Endothelial cell (in vitro differentiated cells): ENCODE measurements at regions not wholly inside any gene's neighbourhood (a gene's known extent, or its start where the extent isn't known, plus 50 kb on each side); places are given as distances from the start of the nearest gene placed in this dataset.

ENCODE experiments used
- DNase-seq: peaks from one replicate; pipeline ENCODE4 v3.0.0; 2021; ENCODE audit warnings: low spot score
- H3K27ac Mint-ChIP-seq: one replicate; pipeline ENCODE4 v1.8.0; 2021; ENCODE audit warnings: mixed read lengths, inconsistent platforms; ENCODE audit not compliant: unreplicated experiment
- H3K27me3 Mint-ChIP-seq: one replicate; pipeline ENCODE4 v1.8.0; 2021; ENCODE audit warnings: mild to moderate bottlenecking, moderate library complexity, mixed read lengths, inconsistent platforms; ENCODE audit not compliant: unreplicated experiment
- H3K36me3 Mint-ChIP-seq: one replicate; pipeline ENCODE4 v1.8.0; 2021; ENCODE audit warnings: mild to moderate bottlenecking, low read depth, mixed read lengths, inconsistent platforms; ENCODE audit not compliant: unreplicated experiment
- H3K4me1 Mint-ChIP-seq: one replicate; pipeline ENCODE4 v1.8.0; 2021; ENCODE audit warnings: mild to moderate bottlenecking, mixed read lengths, inconsistent platforms; ENCODE audit not compliant: unreplicated experiment
- H3K4me3 Mint-ChIP-seq: one replicate; pipeline ENCODE4 v1.8.0; 2021; ENCODE audit warnings: mild to moderate bottlenecking, mixed read lengths, inconsistent platforms; ENCODE audit not compliant: unreplicated experiment
- H3K9me3 Mint-ChIP-seq: one replicate; pipeline ENCODE4 v1.8.0; 2021; ENCODE audit warnings: mixed read lengths, inconsistent platforms; ENCODE audit not compliant: unreplicated experiment
- TF ChIP-seq, protein P1 (sequence below): fragments of 200-600 bp; sonication (generic); IDR thresholded peaks from one replicate; pipeline ENCODE4 v1.5.0; 2021; ENCODE audit warnings: antibody characterized with exemption; ENCODE audit not compliant: unreplicated experiment

DNA sequence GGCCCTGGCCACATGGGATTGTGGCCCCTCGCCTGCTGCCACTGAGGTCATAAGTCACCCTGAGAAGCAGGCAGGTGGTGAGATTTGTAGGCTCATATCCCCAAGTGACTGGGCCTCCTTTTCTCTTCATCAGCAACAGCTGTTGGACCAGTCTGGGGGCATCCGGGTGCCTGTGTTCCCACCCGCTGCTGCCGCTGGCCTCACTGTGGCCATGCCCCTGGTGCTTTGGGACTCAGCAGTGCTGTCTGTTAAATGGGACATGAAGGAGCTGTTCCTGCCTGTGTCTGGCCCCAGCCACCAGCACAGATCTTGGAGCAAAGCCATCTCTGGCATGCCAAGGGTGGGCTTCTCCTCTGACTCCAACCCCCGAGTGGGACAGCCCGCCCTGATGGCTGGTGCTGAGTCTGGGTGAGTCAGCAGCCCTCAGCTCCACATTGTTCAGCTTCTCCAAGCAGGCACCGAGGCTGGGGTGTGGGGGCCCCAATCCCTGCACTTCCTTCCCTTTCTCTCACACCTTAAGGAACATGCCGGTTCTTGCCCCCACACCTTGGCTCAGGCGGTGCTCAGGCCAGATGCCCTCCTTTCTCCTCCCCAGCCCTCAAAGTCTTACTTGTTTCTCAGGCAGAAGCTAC is 207.9 kb downstream of the GLI2 start:
- H3K4me1 Mint-ChIP-seq, result peaks cover 3% of the 10 kb centered on the region
- TF ChIP-seq, protein P1, sequence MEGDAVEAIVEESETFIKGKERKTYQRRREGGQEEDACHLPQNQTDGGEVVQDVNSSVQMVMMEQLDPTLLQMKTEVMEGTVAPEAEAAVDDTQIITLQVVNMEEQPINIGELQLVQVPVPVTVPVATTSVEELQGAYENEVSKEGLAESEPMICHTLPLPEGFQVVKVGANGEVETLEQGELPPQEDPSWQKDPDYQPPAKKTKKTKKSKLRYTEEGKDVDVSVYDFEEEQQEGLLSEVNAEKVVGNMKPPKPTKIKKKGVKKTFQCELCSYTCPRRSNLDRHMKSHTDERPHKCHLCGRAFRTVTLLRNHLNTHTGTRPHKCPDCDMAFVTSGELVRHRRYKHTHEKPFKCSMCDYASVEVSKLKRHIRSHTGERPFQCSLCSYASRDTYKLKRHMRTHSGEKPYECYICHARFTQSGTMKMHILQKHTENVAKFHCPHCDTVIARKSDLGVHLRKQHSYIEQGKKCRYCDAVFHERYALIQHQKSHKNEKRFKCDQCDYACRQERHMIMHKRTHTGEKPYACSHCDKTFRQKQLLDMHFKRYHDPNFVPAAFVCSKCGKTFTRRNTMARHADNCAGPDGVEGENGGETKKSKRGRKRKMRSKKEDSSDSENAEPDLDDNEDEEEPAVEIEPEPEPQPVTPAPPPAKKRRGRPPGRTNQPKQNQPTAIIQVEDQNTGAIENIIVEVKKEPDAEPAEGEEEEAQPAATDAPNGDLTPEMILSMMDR, result no peak
- no peak overlapping the region for H3K4me3 Mint-ChIP-seq
- no peak overlapping the region for H3K27ac Mint-ChIP-seq
- no peak for DNase-seq
- no peaks in the 10 kb centered on the region for H3K9me3 Mint-ChIP-seq
- H3K36me3 Mint-ChIP-seq, result peaks cover 4% of the 10 kb centered on the region
- H3K27me3 Mint-ChIP-seq, result peaks cover 7% of the 10 kb centered on the region

DNA sequence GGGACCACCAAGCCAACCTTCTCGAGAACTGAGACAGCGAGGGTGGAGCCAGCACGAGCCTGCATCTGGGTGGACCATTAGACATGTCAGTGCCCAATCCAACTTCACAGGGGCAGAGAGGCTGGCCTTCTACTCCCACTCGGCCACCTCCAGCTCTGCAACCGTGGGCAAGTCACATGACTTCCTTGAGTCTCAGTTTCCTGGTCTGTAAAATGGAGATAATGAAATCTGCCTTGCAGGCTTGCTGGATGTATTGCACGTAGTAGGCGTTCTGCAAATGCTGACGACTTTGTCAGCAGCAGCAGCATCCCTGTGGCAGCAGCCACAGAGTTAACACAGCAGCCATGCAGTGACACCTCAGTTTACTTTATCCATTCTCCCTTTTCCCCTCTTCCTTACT is 208.9 kb downstream of the GLI2 start:
- no peak for DNase-seq
- Mint-ChIP-seq H3K27me3 (peaks cover 14% of the 10 kb centered on the region), H3K36me3 (peaks cover 4% of the 10 kb centered on the region), H3K27ac (no peak overlapping the region), H3K4me1 (peaks cover 3% of the 10 kb centered on the region), H3K9me3 (no peaks in the 10 kb centered on the region), H3K4me3 (no peak overlapping the region)
- TF ChIP-seq, protein P1, result no peak

DNA sequence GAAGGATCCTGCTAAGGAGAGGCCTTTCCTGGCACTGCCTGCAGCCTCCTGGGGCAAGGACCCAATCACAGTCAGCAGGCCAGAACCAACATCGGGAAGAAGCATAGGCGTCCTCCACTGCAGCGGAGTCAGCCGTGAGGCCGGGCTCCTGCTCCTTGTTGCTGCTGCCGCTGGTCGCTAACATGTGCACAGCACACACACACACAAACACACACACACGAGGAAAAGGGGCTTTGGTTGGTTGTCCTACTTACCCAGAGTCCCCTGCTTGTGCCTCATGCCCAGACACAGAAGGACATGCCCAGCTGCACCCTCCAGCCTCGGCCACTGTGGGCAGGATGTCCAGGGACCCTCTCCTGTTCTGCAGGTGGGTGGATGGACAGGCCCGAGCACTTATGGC is 209.4 kb downstream of the GLI2 start:
- peaks cover 14% of the 10 kb centered on the region for H3K27me3 Mint-ChIP-seq
- H3K9me3 Mint-ChIP-seq, result no peaks in the 10 kb centered on the region
- TF ChIP-seq, protein P1, result no peak
- no peak overlapping the region for H3K27ac Mint-ChIP-seq
- H3K36me3 Mint-ChIP-seq, result peaks cover 4% of the 10 kb centered on the region
- peaks cover 3% of the 10 kb centered on the region for H3K4me1 Mint-ChIP-seq
- H3K4me3 Mint-ChIP-seq, result no peak overlapping the region
- DNase-seq, result no peak

DNA sequence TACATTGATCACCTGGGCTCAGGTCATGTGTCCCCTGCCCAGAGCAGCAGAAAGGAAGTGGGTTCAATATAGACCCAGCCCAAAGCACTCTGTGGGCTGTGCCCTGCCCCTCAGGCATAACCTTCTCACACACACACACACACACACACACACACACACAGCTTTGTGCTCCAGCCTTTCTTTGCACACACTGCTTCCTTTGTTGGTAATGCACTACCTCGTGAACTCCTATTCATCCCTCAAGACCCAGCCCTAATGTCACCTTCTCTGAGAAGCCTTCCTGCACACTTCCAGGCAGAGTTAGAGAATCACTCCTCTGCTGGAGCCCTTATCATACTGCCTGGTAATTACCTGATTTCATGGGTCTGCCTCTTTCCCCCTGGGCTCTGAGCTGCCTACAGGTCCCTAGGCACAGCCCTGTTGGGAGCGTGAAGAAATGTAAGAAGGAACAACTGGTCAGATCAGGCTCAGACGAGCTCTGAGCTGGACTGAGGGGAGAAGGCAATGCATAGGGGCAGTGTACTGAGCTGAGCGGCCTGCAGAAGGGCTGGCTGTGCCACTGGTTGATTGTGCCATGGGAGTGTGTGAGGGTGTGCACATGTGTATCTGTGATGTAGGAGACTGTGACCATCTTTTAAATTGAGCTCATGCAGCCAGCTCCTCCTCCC is 210.3 kb downstream of the GLI2 start:
- no peaks in the 10 kb centered on the region for H3K9me3 Mint-ChIP-seq
- TF ChIP-seq, protein P1, result no peak
- no peak for DNase-seq
- H3K27ac Mint-ChIP-seq, result no peak overlapping the region
- H3K36me3 Mint-ChIP-seq, result peaks cover 4% of the 10 kb centered on the region
- H3K27me3 Mint-ChIP-seq, result peaks cover 17% of the 10 kb centered on the region
- H3K4me3 Mint-ChIP-seq, result no peak overlapping the region
- H3K4me1 Mint-ChIP-seq, result peaks cover 3% of the 10 kb centered on the region

DNA sequence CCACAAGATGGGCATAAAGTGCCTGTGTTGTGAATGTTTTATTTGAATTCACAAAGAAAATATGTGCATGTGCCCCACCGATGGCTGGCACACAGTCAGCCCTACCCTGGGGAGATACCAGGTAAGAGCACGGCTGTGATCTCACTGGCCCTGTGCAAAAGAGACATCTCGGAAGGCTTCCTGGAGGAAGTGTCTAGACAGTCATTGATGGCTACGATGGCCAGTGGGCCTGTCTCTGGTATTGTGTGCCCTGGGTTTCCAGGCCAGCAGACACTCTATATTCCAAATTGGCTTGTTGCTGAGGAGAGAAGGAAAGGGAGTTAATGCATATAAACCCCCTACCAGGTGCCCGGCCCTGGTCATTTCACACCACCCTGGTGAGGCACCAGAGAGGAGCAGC is 211.7 kb downstream of the GLI2 start:
- DNase-seq, result no peak
- TF ChIP-seq, protein P1, result no peak
- peak overlapping the region; percentile 23 for H3K4me3 Mint-ChIP-seq
- H3K27me3 Mint-ChIP-seq, result peaks cover 17% of the 10 kb centered on the region
- no peak overlapping the region for H3K27ac Mint-ChIP-seq
- peaks cover 4% of the 10 kb centered on the region for H3K36me3 Mint-ChIP-seq
- H3K4me1 Mint-ChIP-seq, result peaks cover 3% of the 10 kb centered on the region
- H3K9me3 Mint-ChIP-seq, result no peaks in the 10 kb centered on the region
